GM23338 (cell line): ENCODE measurements at regions not wholly inside any gene's neighbourhood (a gene's known extent, or its start where the extent isn't known, plus 50 kb on each side); places are given as distances from the start of the nearest gene placed in this dataset.

Experiments
- ATAC-seq: fragments of 200-7000 bp; cut with Tn5 transposase; 3 replicates; pipeline ENCODE4 v1.9.1; 2020
- DNase-seq: peaks from one replicate; pipeline ENCODE4 v3.0.0-alpha.2; 2015; ENCODE audit warnings: low spot score
- H2AFZ ChIP-seq: fragments of 200-600 bp; sonication (generic); 2 replicates; pipeline ENCODE4 v1.8.0; 2016; ENCODE audit warnings: antibody characterized with exemption, mild to moderate bottlenecking, moderate library complexity
- H3F3A ChIP-seq: fragments of 200-600 bp; sonication (generic); replicated peaks from 2 replicates; pipeline ENCODE4 v1.8.0; 2017; ENCODE audit warnings: antibody characterized with exemption, mixed run types, low read depth
- H3K27ac ChIP-seq: fragments of 200-600 bp; sonication (generic); 2 replicates; pipeline ENCODE4 v1.6.1; 2016; ENCODE audit warnings: low read depth
- H3K27me3 ChIP-seq: fragments of 200-600 bp; sonication (generic); 2 replicates; pipeline ENCODE4 v1.8.0; 2016; ENCODE audit warnings: mild to moderate bottlenecking, mixed run types, moderate library complexity; ENCODE audit not compliant: insufficient read depth
- H3K36me3 ChIP-seq: fragments of 200-600 bp; sonication (generic); 2 replicates; pipeline ENCODE4 v1.8.0; 2016; ENCODE audit warnings: mild to moderate bottlenecking; ENCODE audit not compliant: insufficient read depth
- H3K4me1 ChIP-seq: fragments of 200-600 bp; sonication (generic); 2 replicates; pipeline ENCODE4 v1.8.0; 2016; ENCODE audit warnings: mild to moderate bottlenecking, moderate library complexity; ENCODE audit not compliant: insufficient read depth
- H3K4me2 ChIP-seq: fragments of 200-600 bp; sonication (generic); 2 replicates; pipeline ENCODE4 v1.7.1; 2017; ENCODE audit warnings: mixed run types
- H3K4me3 ChIP-seq: fragments of 200-600 bp; sonication (generic); 2 replicates; pipeline ENCODE4 v1.6.1; 2016; ENCODE audit warnings: mixed run types
- H3K79me2 ChIP-seq: fragments of 200-600 bp; sonication (generic); replicated peaks from 2 replicates; pipeline ENCODE4 v1.8.0; 2017; ENCODE audit warnings: mild to moderate bottlenecking; ENCODE audit not compliant: insufficient read depth
- H3K9me2 ChIP-seq: fragments of 200-600 bp; sonication (generic); 2 replicates; pipeline ENCODE4 v1.8.0; 2017; ENCODE audit not compliant: insufficient read depth
- H4K20me1 ChIP-seq: fragments of 200-600 bp; sonication (generic); replicated peaks from 2 replicates; pipeline ENCODE4 v1.8.0; 2017; ENCODE audit warnings: mild to moderate bottlenecking; ENCODE audit not compliant: insufficient read depth
- H3K27ac Mint-ChIP-seq: 2 replicates; pipeline ENCODE4 v1.8.0; 2020; ENCODE audit warnings: inconsistent platforms, mild to moderate bottlenecking, moderate library complexity, mixed read lengths
- H3K27me3 Mint-ChIP-seq: 3 replicates; pipeline ENCODE4 v1.8.0; 2022; ENCODE audit warnings: low read depth, mild to moderate bottlenecking, moderate library complexity, mixed read lengths, inconsistent platforms; ENCODE audit not compliant: insufficient read depth, poor library complexity
- H3K36me3 Mint-ChIP-seq: 3 replicates; pipeline ENCODE4 v1.8.0; 2021; ENCODE audit warnings: low read depth, mild to moderate bottlenecking, inconsistent platforms, moderate library complexity, mixed read lengths
- H3K4me1 Mint-ChIP-seq: 3 replicates; pipeline ENCODE4 v1.8.0; 2020; ENCODE audit warnings: mild to moderate bottlenecking, inconsistent platforms, mixed read lengths
- H3K4me3 Mint-ChIP-seq: 3 replicates; pipeline ENCODE4 v1.8.0; 2021; ENCODE audit warnings: moderate library complexity, mild to moderate bottlenecking, inconsistent platforms, mixed read lengths
- H3K9me3 Mint-ChIP-seq: 3 replicates; pipeline ENCODE4 v1.8.0; 2020; ENCODE audit warnings: moderate library complexity, mild to moderate bottlenecking, inconsistent platforms, mixed read lengths
- CREB1 ChIP-seq: fragments of 250-450 bp; sonication (Bioruptor Pico); IDR thresholded peaks from 2 replicates; pipeline ENCODE4 v1.5.0; 2020; ENCODE audit warnings: low read depth, mild to moderate bottlenecking, moderate library complexity
- CTCF ChIP-seq, 2 experiments: fragments of 200-600 bp in 1 of 2; sonication (generic) in 1 of 2; conservative IDR thresholded peaks; 2 replicates each; pipeline versions ENCODE4 v1.5.1 to v1.6.1; 2016 to 2017; ENCODE audit warnings: antibody characterized with exemption in 2 of 2, low read depth in 2 of 2, mild to moderate bottlenecking in 2 of 2, moderate library complexity in 1 of 2
- ETS1 ChIP-seq: IDR thresholded peaks from 2 replicates; pipeline ENCODE4 v1.6.1; 2016; ENCODE audit warnings: antibody characterized with exemption
- EZH2 ChIP-seq: fragments of 200-600 bp; sonication (generic); IDR thresholded peaks from one replicate; pipeline ENCODE4 v1.8.0; 2017; ENCODE audit warnings: antibody characterized with exemption, mild to moderate bottlenecking, low read depth; ENCODE audit not compliant: unreplicated experiment
- EZH2phosphoT487 ChIP-seq: fragments of 200-600 bp; sonication (generic); IDR thresholded peaks from one replicate; pipeline ENCODE4 v1.8.1; 2018; ENCODE audit warnings: antibody characterized with exemption; ENCODE audit not compliant: unreplicated experiment
- JUNB ChIP-seq: IDR thresholded peaks from one replicate; pipeline ENCODE4 v1.6.1; 2016; ENCODE audit warnings: antibody characterized with exemption; ENCODE audit not compliant: unreplicated experiment
- NANOG ChIP-seq: IDR thresholded peaks from 2 replicates; pipeline ENCODE4 v1.6.1; 2016; ENCODE audit warnings: antibody characterized with exemption, borderline replicate concordance
- POLR2AphosphoS5 ChIP-seq: IDR thresholded peaks from 2 replicates; pipeline ENCODE4 v1.6.1; 2016; ENCODE audit warnings: antibody characterized with exemption, low read depth
- REST ChIP-seq: IDR thresholded peaks from one replicate; pipeline ENCODE4 v1.6.1; 2018; ENCODE audit warnings: antibody characterized with exemption; ENCODE audit not compliant: unreplicated experiment
- STAT1 ChIP-seq: IDR thresholded peaks from one replicate; pipeline ENCODE4 v1.6.1; 2016; ENCODE audit warnings: antibody characterized with exemption; ENCODE audit not compliant: unreplicated experiment
- ZNF114 ChIP-seq: fragments of 250-450 bp; sonication (Bioruptor Pico); IDR thresholded peaks from 2 replicates; pipeline ENCODE4 v1.5.0; 2020; ENCODE audit warnings: mild to moderate bottlenecking, moderate library complexity
- ZNF331 ChIP-seq: fragments of 250-450 bp; sonication (Bioruptor Pico); IDR thresholded peaks from 2 replicates; pipeline ENCODE4 v1.5.0; 2020; ENCODE audit warnings: low read depth, mild to moderate bottlenecking, moderate library complexity
- ZNF462 ChIP-seq: fragments of 250-450 bp; sonication (Bioruptor Pico); IDR thresholded peaks from 2 replicates; pipeline ENCODE4 v1.5.0; 2020; ENCODE audit warnings: mild to moderate bottlenecking, moderate library complexity

- no peak for ATAC-seq
- TF ChIP-seq ZNF331 (CRISPR knock-in tag) (no peak), ZNF114 (CRISPR knock-in tag) (no peak), REST (no peak), CTCF (conservative IDR thresholded peaks at IDR 0.05; ENCODE audit: low read depth in 2 of 2) (no peak), ZNF462 (CRISPR knock-in tag) (no peak), JUNB (no peak), STAT1 (no peak), POLR2AphosphoS5 (no peak), EZH2 (no peak), NANOG (no peak), CREB1 (CRISPR knock-in tag) (no peak), ETS1 (no peak), EZH2phosphoT487 (no peak)
- no peak overlapping the region for H3K27ac Mint-ChIP-seq
- H3K36me3 ChIP-seq, result no peaks in the 10 kb centered on the region
- H3K27me3 Mint-ChIP-seq, result no peaks in the 10 kb centered on the region
- H3K27me3 ChIP-seq, result no peaks in the 10 kb centered on the region
- no peaks in the 10 kb centered on the region for H3K9me2 ChIP-seq
- no peaks in the 10 kb centered on the region for H3K4me1 ChIP-seq
- DNase-seq, result no peak
- no peaks in the 10 kb centered on the region for H3K79me2 ChIP-seq
- H3K4me2 ChIP-seq, result no peak overlapping the region
- no peak overlapping the region for H3K4me3 ChIP-seq
- no peaks in the 10 kb centered on the region for H3K4me1 Mint-ChIP-seq
- H3K27ac ChIP-seq, result no peak overlapping the region
- H3F3A ChIP-seq, result no peaks in the 10 kb centered on the region
- 0 out of 2 replicates have a peak overlapping the region, but pooled peaks have one; percentile 49 for H2AFZ ChIP-seq
- H3K4me3 Mint-ChIP-seq, result no peak overlapping the region
- H4K20me1 ChIP-seq, result no peaks in the 10 kb centered on the region
- H3K9me3 Mint-ChIP-seq, result peaks cover 2% of the 10 kb centered on the region; the same call in 2 of the 3 replicates
- H3K36me3 Mint-ChIP-seq, result no peaks in the 10 kb centered on the region
Measured at GRCh38 chr11:23099256-23099655, 239.0 kb upstream of the CCDC179 start.
